Kidney (tissue), 13 donors: ENCODE measurements at regions not wholly inside any gene's neighbourhood (a gene's known extent, or its start where the extent isn't known, plus 50 kb on each side); places are given as distances from the start of the nearest gene placed in this dataset.

Source experiments
- DNase-seq, 5 donors: peaks; one replicate each; pipeline ENCODE4 v3.0.0-alpha.2; 2013 to 2020
- FAIRE-seq: peaks from 2 replicates; lab custom pipeline; 2012; peaks lifted over from hg19 to GRCh38; lab: Jason Lieb, UNC
- H3K27ac ChIP-seq, 2 donors: one replicate each; pipeline ENCODE4 v1.7.0; 2013; ENCODE audit warnings: low read depth in 2 of 2, low read length in 2 of 2, inconsistent platforms in 1 of 2
- H3K27me3 ChIP-seq: one replicate; pipeline ENCODE4 v1.7.1; 2013; ENCODE audit warnings: low read length, inconsistent platforms; ENCODE audit not compliant: control insufficient read depth, insufficient read depth
- H3K36me3 ChIP-seq, 3 donors: one replicate each; pipeline versions ENCODE4 v1.7.0 to v1.7.1; 2013; ENCODE audit warnings: low read length in 3 of 3, control low read depth in 1 of 3, inconsistent platforms in 1 of 3; ENCODE audit not compliant: insufficient read depth in 3 of 3, control insufficient read depth in 2 of 3
- H3K4me1 ChIP-seq, 3 donors: one replicate each; pipeline versions ENCODE4 v1.7.0 to v1.7.1; 2013; ENCODE audit warnings: low read length in 3 of 3, inconsistent platforms in 1 of 3, low read depth in 1 of 3; ENCODE audit not compliant: control insufficient read depth in 2 of 3, insufficient read depth in 2 of 3
- H3K4me3 ChIP-seq, 3 donors: one replicate each; pipeline versions ENCODE4 v1.7.0 to v1.8.1; 2013; ENCODE audit warnings: low read length in 3 of 3, control low read depth in 1 of 3, inconsistent platforms in 1 of 3
- H3K9ac ChIP-seq, 3 donors: one replicate each; pipeline versions ENCODE4 v1.7.0 to v1.7.1; 2013; ENCODE audit warnings: low read length in 3 of 3, control low read depth in 1 of 3, inconsistent platforms in 1 of 3
- H3K9me3 ChIP-seq, 3 donors: one replicate each; pipeline versions ENCODE4 v1.7.0 to v1.7.1; 2013; ENCODE audit warnings: low read length in 3 of 3, control low read depth in 1 of 3, inconsistent platforms in 1 of 3; ENCODE audit not compliant: control insufficient read depth in 2 of 3, insufficient read depth in 1 of 3
- intact Hi-C: fragments of 100-400 bp; cut with DNase I; formaldehyde crosslinking; loops from one replicate; pipeline ENCODE4 v1.11.1; 2022
- TF ChIP-seq, protein P1 (sequence below): IDR thresholded peaks from 3 replicates; pipeline ENCODE4 v1.5.1; 2012; ENCODE audit warnings: mild to moderate bottlenecking, moderate library complexity, borderline replicate concordance; ENCODE audit not compliant: insufficient read depth; ENCODE audit errors: extremely low read depth
- donor health status: control.
- donor health status: control.
- donor health status: control.
- donor health status: control.
- donor health status: control.
- donor health status: DM: yes; HTN: yes; CAD: no.
- donor health status: Normal renal cell carcinoma (clear cell type).

GRCh38 chr14:22478247-22478646 is 110.8 kb downstream of the DAD1 start:
- no peak overlapping the region for H3K9ac ChIP-seq
- DNase-seq (no peak), FAIRE-seq (no peak)
- H3K4me1 ChIP-seq, result peaks cover 0 to 6% (median 3%) of the 10 kb centered on the region in 3 donors
- no peaks in the 10 kb centered on the region for H3K36me3 ChIP-seq
- H3K4me3 ChIP-seq, result no peak overlapping the region
- TF ChIP-seq, protein P1, sequence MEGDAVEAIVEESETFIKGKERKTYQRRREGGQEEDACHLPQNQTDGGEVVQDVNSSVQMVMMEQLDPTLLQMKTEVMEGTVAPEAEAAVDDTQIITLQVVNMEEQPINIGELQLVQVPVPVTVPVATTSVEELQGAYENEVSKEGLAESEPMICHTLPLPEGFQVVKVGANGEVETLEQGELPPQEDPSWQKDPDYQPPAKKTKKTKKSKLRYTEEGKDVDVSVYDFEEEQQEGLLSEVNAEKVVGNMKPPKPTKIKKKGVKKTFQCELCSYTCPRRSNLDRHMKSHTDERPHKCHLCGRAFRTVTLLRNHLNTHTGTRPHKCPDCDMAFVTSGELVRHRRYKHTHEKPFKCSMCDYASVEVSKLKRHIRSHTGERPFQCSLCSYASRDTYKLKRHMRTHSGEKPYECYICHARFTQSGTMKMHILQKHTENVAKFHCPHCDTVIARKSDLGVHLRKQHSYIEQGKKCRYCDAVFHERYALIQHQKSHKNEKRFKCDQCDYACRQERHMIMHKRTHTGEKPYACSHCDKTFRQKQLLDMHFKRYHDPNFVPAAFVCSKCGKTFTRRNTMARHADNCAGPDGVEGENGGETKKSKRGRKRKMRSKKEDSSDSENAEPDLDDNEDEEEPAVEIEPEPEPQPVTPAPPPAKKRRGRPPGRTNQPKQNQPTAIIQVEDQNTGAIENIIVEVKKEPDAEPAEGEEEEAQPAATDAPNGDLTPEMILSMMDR, result no peak
- intact Hi-C loops, result no loop called here
- no peaks in the 10 kb centered on the region for H3K27me3 ChIP-seq
- no peaks in the 10 kb centered on the region for H3K9me3 ChIP-seq
- H3K27ac ChIP-seq, result no peak overlapping the region

DNA sequence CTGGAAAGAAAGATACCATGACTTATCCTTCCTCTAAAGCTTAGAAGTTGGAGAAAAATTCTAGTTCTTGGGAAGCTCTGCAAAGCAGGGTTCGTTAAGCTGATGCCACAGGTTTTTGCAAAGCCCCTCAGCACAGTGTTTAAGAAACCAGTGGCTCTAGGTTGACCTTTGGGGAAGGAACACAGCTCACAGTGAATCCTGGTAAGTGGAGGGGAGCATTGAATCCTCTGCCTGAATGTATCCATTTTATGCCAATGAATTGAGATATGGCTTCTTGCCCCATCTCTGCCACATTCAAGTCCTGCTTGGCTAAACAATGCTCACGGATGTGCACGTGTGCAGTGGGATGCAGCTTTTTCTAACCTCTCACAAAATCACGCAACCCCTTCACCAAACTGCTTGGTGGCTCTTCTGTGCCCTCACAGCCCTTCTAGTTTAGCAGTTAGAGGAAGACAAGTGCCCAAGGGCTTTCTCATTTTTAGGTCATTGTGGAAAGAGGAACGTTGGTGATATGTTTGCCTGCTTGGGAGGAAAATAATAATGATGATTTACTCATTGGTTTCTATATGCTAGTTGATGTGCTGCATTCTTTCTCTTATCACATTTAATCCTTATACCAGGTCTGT is 111.3 kb downstream of the DAD1 start:
- no peak overlapping the region for H3K27ac ChIP-seq
- FAIRE-seq (no peak), DNase-seq (no peak)
- H3K9ac ChIP-seq, result no peak overlapping the region
- H3K4me1 ChIP-seq, result peaks cover 0 to 6% (median 0%) of the 10 kb centered on the region in 3 donors
- H3K9me3 ChIP-seq, result no peaks in the 10 kb centered on the region
- H3K36me3 ChIP-seq, result no peaks in the 10 kb centered on the region
- TF ChIP-seq, protein P1, result no peak
- intact Hi-C loops, result no loop called here
- H3K27me3 ChIP-seq, result no peaks in the 10 kb centered on the region
- H3K4me3 ChIP-seq, result no peak overlapping the region

- Histone ChIP-seq H3K36me3 (no peaks in the 10 kb centered on the region), H3K4me1 (peaks cover 0 to 5% (median 0%) of the 10 kb centered on the region in 3 donors), H3K9ac (no peak overlapping the region), H3K27me3 (no peaks in the 10 kb centered on the region), H3K27ac (no peak overlapping the region), H3K9me3 (no peaks in the 10 kb centered on the region), H3K4me3 (no peak overlapping the region)
- TF ChIP-seq, protein P1, result no peak
- FAIRE-seq, result no peak
- no peak for DNase-seq
- intact Hi-C loops, result no loop called here
Observed at GRCh38 chr14:22476887-22477286, 112.1 kb downstream of the DAD1 start.
